ENCODE measurements at regions not wholly inside any gene's neighbourhood (a gene's known extent, or its start where the extent isn't known, plus 50 kb on each side); places are given as distances from the start of the nearest gene placed in this dataset.
A peak's percentile ranks its signal among the peaks of the same experiment; 100 is the strongest.
"Not testable (repeated sequence)": the region's sequence is repeated elsewhere in the genome, so short reads cannot be mapped to it uniquely, and the experiment has no call there.

DNA sequence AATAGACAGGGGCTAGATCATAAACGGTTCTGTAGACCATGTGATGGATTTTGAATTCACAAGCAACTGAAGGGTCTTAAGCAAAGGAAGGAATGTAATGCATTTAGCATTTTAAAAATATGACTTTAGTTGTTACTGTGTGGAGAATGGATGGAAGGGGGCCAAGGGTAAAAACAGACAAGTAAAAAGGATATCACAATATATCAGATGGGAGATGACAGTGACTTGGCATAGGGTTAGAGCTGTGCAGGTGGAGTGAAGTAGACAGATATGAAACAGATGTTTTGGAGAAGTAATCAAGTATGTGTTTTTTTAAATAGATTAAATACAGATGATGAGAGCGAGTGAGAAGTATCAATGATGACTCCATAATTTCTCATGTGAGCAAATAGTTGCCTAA, 1116.0 kb upstream of the TENM3 start:
- no peak for DNase-seq (ENCODE audit: low spot score)

- not testable (repeated sequence) for DNase-seq (ENCODE audit: low spot score)
Measured at GRCh38 chr4:181130317-181130716, 1112.9 kb upstream of the TENM3 start.

DNA sequence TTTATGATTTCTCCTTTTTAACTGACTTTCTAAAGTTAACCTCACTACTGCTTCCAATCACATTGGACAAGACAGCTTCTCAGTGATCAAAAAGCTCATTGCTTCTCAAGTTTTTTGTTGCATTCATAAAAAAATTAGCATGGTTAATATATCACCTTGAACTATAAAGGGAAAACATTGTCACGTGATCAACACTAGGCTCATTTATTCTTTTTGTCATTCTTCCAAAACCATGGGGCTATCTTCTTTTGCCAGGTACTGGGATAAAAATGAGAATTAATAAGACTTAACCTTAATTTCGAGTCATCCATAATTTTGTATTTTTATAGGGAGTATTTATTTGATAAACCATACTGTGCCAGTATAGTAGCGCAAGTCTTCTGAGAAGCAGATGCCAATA, 1105.9 kb upstream of the TENM3 start:
- no peak for DNase-seq (ENCODE audit: low spot score)

- no peak for DNase-seq (ENCODE audit: low spot score)
Measured at GRCh38 chr4:181138116-181138515, 1105.1 kb upstream of the TENM3 start.

DNA sequence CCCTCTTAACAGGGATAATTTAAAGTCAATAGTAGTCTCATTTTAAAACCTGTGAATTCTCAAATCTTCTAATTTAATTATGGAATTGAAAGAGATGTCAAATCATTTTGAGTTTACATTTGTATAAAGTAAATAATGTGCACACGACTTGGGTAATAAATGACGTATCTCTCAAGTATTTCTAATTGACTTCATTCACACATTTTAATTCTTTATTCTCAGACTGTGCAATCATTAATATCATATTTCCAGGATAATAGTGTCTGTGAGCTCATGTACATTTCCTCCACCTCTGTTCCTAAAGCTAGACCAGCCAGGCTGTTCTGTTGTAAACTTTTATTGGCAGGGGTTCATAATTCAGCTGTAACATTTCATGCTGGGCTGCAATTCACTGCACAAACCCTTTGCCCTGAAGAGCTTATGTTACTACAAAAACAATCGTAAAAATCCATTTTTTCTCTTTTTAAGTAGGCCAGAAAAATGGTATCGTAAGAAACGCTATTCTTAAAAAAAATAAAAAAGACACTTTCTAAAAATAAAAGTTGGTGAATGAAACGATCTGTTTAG, 1103.1 kb upstream of the TENM3 start:
- DNase-seq (ENCODE audit: low spot score) = no peak

- DNase-seq (ENCODE audit: low spot score) = peak; percentile 76
Measured at GRCh38 chr4:181143250-181143854, 1099.8 kb upstream of the TENM3 start.

GRCh38 chr4:181146051-181146450, 1097.2 kb upstream of the TENM3 start:
- no peak for DNase-seq (ENCODE audit: low spot score)

DNA sequence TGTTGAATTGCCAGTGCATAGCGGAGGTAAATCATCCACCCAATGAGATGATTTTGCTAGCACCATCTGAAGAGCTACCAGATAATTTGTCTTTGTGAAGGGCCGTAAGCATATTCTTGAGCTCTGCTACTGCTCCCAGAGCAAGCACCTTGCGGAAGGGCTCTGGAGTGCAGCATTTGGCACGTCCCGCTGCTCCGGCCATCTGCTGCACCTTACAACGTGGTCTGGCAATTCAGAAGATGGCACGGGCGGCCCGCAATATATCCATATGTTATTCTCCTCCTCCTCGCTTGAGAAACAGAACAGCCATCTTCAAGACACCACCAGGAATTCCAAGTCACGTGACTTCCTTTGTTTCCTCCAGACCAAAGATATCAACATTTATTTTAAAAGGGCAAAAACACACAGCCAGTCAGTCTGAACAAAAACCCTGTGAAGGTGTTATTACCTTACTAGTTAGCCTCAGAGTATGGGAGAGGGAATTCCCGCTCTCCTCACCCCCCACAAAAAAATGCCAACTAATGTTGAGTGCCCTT, 1095.7 kb upstream of the TENM3 start:
- no peak for DNase-seq (ENCODE audit: low spot score)

DNA sequence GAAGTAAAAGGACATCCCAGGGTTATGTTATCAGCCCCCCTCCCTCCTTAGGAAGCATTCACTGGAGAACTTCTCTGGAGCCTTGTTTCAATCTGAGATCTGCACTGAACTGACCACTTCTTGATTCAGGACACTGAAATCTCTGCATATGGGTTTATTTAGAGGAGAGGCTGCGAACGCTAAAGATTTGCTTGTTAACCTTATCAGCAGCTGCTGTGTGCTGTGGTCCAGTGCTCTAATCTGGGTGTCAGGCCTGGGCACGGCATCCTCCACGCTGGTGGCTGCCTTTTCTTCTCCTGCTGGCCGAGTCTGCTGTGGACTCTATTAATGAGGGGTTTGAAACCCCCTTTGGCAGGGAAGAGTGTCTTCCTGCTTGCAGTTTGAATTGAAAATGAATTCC, 1094.7 kb upstream of the TENM3 start:
- DNase-seq (ENCODE audit: low spot score) = no peak

GRCh38 chr4:181150191-181150590, 1093.0 kb upstream of the TENM3 start:
- no peak for DNase-seq (ENCODE audit: low spot score)

GRCh38 chr4:181151856-181152255, 1091.3 kb upstream of the TENM3 start:
- DNase-seq (ENCODE audit: low spot score) = no peak

- DNase-seq (ENCODE audit: low spot score) = no peak
Measured at GRCh38 chr4:181157647-181158046, 1085.6 kb upstream of the TENM3 start.

DNA sequence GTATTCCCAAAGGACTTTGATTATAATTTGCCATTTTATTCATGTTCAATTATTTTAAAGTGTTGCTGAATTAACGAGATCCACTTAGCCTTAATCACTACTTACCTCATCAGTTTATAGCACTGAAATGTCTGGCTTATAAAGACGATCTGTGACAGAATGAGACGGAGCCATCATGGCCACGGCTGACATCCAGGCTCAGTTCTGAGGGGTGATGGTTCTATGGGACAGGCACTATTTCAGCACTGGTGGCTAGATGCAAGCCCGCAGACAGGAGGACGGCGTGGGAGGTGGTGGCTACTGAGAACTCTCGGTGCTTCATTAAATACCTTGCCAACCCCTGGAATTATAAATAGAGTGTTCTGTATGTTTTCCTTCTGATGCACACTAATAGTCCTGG, 1084.2 kb upstream of the TENM3 start:
- DNase-seq (ENCODE audit: low spot score) = no peak

DNA sequence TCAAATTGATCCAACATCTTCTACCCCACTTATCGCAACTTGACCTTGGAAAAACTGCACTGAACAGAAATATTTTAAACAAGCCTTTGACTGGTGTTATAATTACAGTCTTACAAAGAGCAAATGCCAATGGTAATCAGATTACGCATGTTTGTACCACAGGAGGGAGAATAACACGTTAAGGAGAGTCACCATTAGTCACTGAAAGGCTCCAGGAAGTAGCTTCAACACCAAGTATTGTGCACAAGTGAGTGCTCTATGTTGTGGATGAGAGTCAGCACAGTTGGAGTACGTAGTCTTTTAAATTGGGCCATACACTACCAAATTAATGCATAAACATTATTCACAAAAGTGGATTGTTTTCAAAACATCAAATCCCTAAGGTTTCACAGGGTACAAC, 1081.5 kb upstream of the TENM3 start:
- no peak for DNase-seq (ENCODE audit: low spot score)

GRCh38 chr4:181162266-181162665, 1080.9 kb upstream of the TENM3 start:
- no peak for DNase-seq (ENCODE audit: low spot score)

DNA sequence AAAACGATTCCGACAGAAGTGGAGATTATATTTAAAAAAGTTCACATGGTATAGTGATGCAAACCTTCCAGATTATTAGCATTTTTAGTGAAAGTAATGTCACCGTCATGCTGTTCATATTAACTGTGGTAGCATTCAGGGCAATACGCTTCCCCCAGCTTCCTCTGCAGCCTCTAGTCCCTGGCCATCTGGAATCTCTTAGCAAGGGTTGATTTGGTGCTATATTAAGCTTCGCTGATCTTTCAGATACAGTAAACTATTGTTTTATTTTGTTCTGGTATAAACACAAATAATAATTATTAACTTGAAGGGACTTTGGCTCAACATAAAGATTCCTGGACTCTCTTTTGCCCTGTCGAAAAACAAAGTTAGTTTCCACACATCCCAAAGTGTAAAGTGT, 1080.5 kb upstream of the TENM3 start:
- no peak for DNase-seq (ENCODE audit: low spot score)

DNA sequence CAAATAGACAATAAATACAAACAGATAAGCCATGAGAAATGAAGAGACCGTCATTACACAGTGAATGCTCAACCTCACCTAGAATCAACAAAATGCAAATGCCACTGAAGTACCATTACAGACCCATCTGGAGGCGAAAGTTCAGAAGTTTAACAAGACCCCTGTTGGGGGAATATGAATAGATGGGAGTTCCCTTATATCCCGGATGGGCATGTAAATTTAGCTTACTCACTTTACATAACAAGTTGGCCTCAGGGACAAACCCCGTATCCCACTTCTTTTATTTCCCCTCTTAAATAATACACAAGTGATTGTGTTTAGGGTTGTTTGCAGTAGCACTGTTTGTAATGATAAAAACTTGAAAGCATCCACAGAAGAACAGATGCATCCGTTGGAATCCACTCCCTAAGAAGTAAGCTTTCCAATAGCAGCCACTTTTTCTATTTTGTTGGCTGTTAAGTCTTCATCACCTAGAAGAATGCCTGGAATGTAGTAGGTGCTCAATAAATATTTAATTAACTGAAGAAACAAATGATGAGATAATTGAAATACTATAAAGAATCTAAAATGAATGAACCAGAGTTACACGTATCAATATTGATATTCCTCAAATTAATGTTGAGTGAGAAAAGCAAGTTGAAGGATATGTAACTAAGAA, 1076.3 kb upstream of the TENM3 start:
- DNase-seq (ENCODE audit: low spot score) = no peak

- DNase-seq (ENCODE audit: low spot score) = no peak
Measured at GRCh38 chr4:181168011-181168805, 1075.0 kb upstream of the TENM3 start.

- DNase-seq (ENCODE audit: low spot score) = no peak
Measured at GRCh38 chr4:181173046-181173445, 1070.2 kb upstream of the TENM3 start.

DNA sequence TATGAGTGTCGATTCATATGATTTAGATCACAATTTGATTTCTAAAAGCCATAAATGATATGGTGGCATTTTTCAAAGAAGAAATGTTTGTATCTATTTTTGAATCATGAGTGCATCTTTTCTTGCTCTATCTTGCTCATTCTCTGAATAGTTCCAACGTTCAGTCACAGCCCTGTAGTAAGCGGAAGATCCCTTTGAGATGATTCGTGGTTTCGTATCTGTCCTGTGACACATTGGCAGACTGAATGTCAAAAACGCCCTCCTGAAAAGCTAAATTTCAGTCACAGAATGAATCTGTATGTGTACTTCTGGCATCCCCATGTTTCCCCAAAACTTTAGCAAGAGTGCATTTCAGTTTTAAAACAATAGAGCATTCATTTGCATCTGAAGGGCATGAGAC, 1066.9 kb upstream of the TENM3 start:
- no peak for DNase-seq (ENCODE audit: low spot score)

DNA sequence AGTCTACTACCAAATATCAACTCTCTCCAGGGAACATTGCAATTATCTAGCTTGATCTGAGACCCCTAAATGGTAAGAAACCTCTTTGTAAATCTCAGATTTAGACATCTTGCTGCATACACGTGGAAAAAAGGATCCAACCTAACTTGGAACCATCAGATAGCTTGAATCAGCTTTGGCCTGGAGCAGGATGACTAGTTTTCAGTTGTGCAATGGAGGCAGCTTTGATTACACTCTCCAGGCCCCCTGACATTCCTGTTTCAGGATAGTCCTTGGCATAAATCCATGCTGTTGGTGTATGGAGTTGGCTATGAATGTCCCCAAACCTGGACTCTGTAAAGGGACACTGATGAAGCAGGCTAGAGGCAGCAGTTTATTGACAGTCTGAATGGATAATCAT, 1061.9 kb upstream of the TENM3 start:
- DNase-seq (ENCODE audit: low spot score) = no peak

DNA sequence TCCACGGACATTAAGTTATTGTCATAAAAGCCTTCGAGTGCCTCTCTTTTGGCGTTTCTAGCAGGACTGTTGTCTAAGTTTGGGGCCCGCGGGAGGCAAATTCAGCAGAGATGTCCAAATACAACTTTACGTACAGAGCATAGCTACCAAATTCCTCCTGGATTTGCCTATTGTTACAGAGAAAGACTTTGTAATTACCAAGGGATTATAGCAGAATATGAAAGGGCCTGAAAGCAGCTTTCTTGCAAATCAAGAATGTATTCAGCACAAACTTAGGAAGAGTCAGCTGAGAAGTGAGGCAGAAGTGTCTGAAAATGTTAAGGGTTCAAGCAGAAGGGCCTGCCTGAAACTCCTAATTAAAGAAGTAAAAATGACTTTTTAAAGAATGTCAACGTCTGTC, 1053.5 kb upstream of the TENM3 start:
- no peak for DNase-seq (ENCODE audit: low spot score)

Data from left forelimb (tissue), 1 donor.